HS-27A (cell line): ENCODE measurements at regions not wholly inside any gene's neighbourhood (a gene's known extent, or its start where the extent isn't known, plus 50 kb on each side); places are given as distances from the start of the nearest gene placed in this dataset.
"Not testable (repeated sequence)": the region's sequence is repeated elsewhere in the genome, so short reads cannot be mapped to it uniquely, and the experiment has no call there.

Experiments
- DNase-seq: peaks from one replicate; pipeline ENCODE4 v3.0.0-alpha.2; 2012; ENCODE audit warnings: low read depth, missing footprints

- DNase-seq: no peak
Measured at GRCh38 chr22:19641254-19641982, 72.9 kb upstream of the SEPTIN5 start.

- DNase-seq: no peak
Measured at GRCh38 chr22:19641983-19642451, 72.3 kb upstream of the SEPTIN5 start.

GRCh38 chr22:19643448-19644313, 70.6 kb upstream of the SEPTIN5 start:
- DNase-seq: no peak

- no peak for DNase-seq
Measured at GRCh38 chr22:19644314-19645223, 69.7 kb upstream of the SEPTIN5 start.

- DNase-seq: no peak
Measured at GRCh38 chr22:19645391-19645790, 68.9 kb upstream of the SEPTIN5 start.

GRCh38 chr22:19645905-19646304, 68.4 kb upstream of the SEPTIN5 start:
- no peak for DNase-seq

- no peak for DNase-seq
Measured at GRCh38 chr22:19646383-19646782, 67.9 kb upstream of the SEPTIN5 start.

- DNase-seq: no peak
Measured at GRCh38 chr22:19648419-19648929, 65.8 kb upstream of the SEPTIN5 start.

GRCh38 chr22:19652316-19652715, 62.0 kb upstream of the SEPTIN5 start:
- no peak for DNase-seq

- DNase-seq: no peak
Measured at GRCh38 chr22:19654338-19654987, 59.8 kb upstream of the SEPTIN5 start.

GRCh38 chr22:19655399-19655798, 58.9 kb upstream of the SEPTIN5 start:
- no peak for DNase-seq

- DNase-seq: no peak
Measured at GRCh38 chr22:19656541-19657251, 57.6 kb upstream of the SEPTIN5 start.

- no peak for DNase-seq
Measured at GRCh38 chr22:19657252-19658056, 56.8 kb upstream of the SEPTIN5 start.

- no peak for DNase-seq
Measured at GRCh38 chr22:19658057-19658966, 56.0 kb upstream of the SEPTIN5 start.

GRCh38 chr22:19658967-19659804, 55.1 kb upstream of the SEPTIN5 start:
- DNase-seq: no peak

GRCh38 chr22:19659805-19660345, 54.4 kb upstream of the SEPTIN5 start:
- DNase-seq: no peak

GRCh38 chr22:19660583-19660982, 53.7 kb upstream of the SEPTIN5 start:
- not testable (repeated sequence) for DNase-seq

- no peak for DNase-seq
Measured at GRCh38 chr22:19661156-19661555, 53.1 kb upstream of the SEPTIN5 start.
